ENCODE measurements at regions not wholly inside any gene's neighbourhood (a gene's known extent, or its start where the extent isn't known, plus 50 kb on each side); places are given as distances from the start of the nearest gene placed in this dataset.

GRCh38 chrX:149275836-149276235 lies 229.3 kb downstream of the IDS start:
- Histone ChIP-seq H3K27ac (ENCODE audit: low read depth, low read length) (no peak overlapping the region), H3K36me3 (ENCODE audit: control insufficient read depth, insufficient read depth, low read length) (no peaks in the 10 kb centered on the region), H3K27me3 (ENCODE audit: control insufficient read depth, insufficient read depth, low read length) (no peaks in the 10 kb centered on the region)

GRCh38 chrX:149274516-149275105 lies 230.5 kb downstream of the IDS start:
- Histone ChIP-seq H3K27ac (ENCODE audit: low read depth, low read length) (no peak overlapping the region), H3K4me1 (ENCODE audit: control insufficient read depth, insufficient read depth, low read length) (no peaks in the 10 kb centered on the region)

More at GRCh38 chrX:149275836-149276235, 229.3 kb downstream of the IDS start:
- no peak overlapping the region for H3K9ac ChIP-seq (ENCODE audit: low read depth, low read length)
- H3K4me3 ChIP-seq (ENCODE audit: low read depth, low read length): no peak overlapping the region
- no peaks in the 10 kb centered on the region for H3K4me1 ChIP-seq (ENCODE audit: control insufficient read depth, insufficient read depth, low read length)
- H3K9me3 ChIP-seq (ENCODE audit: control insufficient read depth, insufficient read depth, low read length): peaks cover 28% of the 10 kb centered on the region

GRCh38 chrX:149272690-149273463 lies 232.2 kb downstream of the IDS start:
- Histone ChIP-seq H3K27me3 (ENCODE audit: control insufficient read depth, insufficient read depth, low read length) (no peaks in the 10 kb centered on the region), H3K4me3 (ENCODE audit: low read depth, low read length) (no peak overlapping the region), H3K36me3 (ENCODE audit: control insufficient read depth, insufficient read depth, low read length) (no peaks in the 10 kb centered on the region), H3K4me1 (ENCODE audit: control insufficient read depth, insufficient read depth, low read length) (no peaks in the 10 kb centered on the region), H3K9ac (ENCODE audit: low read depth, low read length) (no peak overlapping the region), H3K27ac (ENCODE audit: low read depth, low read length) (no peak overlapping the region), H3K9me3 (ENCODE audit: control insufficient read depth, insufficient read depth, low read length) (peaks cover 22% of the 10 kb centered on the region; the same call in 1 of the 2 replicates)

More at GRCh38 chrX:149274516-149275105, 230.5 kb downstream of the IDS start:
- Histone ChIP-seq H3K4me3 (ENCODE audit: low read depth, low read length) (no peak overlapping the region), H3K9ac (ENCODE audit: low read depth, low read length) (no peak overlapping the region), H3K27me3 (ENCODE audit: control insufficient read depth, insufficient read depth, low read length) (no peaks in the 10 kb centered on the region), H3K9me3 (ENCODE audit: control insufficient read depth, insufficient read depth, low read length) (peaks cover 27% of the 10 kb centered on the region), H3K36me3 (ENCODE audit: control insufficient read depth, insufficient read depth, low read length) (no peaks in the 10 kb centered on the region)

GRCh38 chrX:149267878-149268813 lies 237.0 kb downstream of the IDS start:
- no peak overlapping the region for H3K27ac ChIP-seq (ENCODE audit: low read depth, low read length)

GRCh38 chrX:149262086-149262485 lies 243.0 kb downstream of the IDS start:
- peaks cover 9% of the 10 kb centered on the region; the same call in 1 of the 2 replicates for H3K9me3 ChIP-seq (ENCODE audit: control insufficient read depth, insufficient read depth, low read length)
- H3K36me3 ChIP-seq (ENCODE audit: control insufficient read depth, insufficient read depth, low read length): no peaks in the 10 kb centered on the region
- no peaks in the 10 kb centered on the region for H3K27me3 ChIP-seq (ENCODE audit: control insufficient read depth, insufficient read depth, low read length)
- no peak overlapping the region for H3K27ac ChIP-seq (ENCODE audit: low read depth, low read length)
- no peaks in the 10 kb centered on the region for H3K4me1 ChIP-seq (ENCODE audit: control insufficient read depth, insufficient read depth, low read length)
- no peak overlapping the region for H3K9ac ChIP-seq (ENCODE audit: low read depth, low read length)
- H3K4me3 ChIP-seq (ENCODE audit: low read depth, low read length): no peak overlapping the region

More at GRCh38 chrX:149267878-149268813, 237.0 kb downstream of the IDS start:
- Histone ChIP-seq H3K36me3 (ENCODE audit: control insufficient read depth, insufficient read depth, low read length) (no peaks in the 10 kb centered on the region), H3K9ac (ENCODE audit: low read depth, low read length) (no peak overlapping the region), H3K4me3 (ENCODE audit: low read depth, low read length) (no peak overlapping the region), H3K9me3 (ENCODE audit: control insufficient read depth, insufficient read depth, low read length) (peaks cover 15% of the 10 kb centered on the region; the same call in 1 of the 2 replicates), H3K4me1 (ENCODE audit: control insufficient read depth, insufficient read depth, low read length) (no peaks in the 10 kb centered on the region), H3K27me3 (ENCODE audit: control insufficient read depth, insufficient read depth, low read length) (no peaks in the 10 kb centered on the region)

- Histone ChIP-seq H3K27ac (ENCODE audit: low read depth, low read length) (no peak overlapping the region), H3K9me3 (ENCODE audit: control insufficient read depth, insufficient read depth, low read length) (peaks cover 3% of the 10 kb centered on the region; the same call in 1 of the 2 replicates), H3K9ac (ENCODE audit: low read depth, low read length) (no peak overlapping the region), H3K4me3 (ENCODE audit: low read depth, low read length) (no peak overlapping the region), H3K27me3 (ENCODE audit: control insufficient read depth, insufficient read depth, low read length) (no peaks in the 10 kb centered on the region), H3K36me3 (ENCODE audit: control insufficient read depth, insufficient read depth, low read length) (no peaks in the 10 kb centered on the region), H3K4me1 (ENCODE audit: control insufficient read depth, insufficient read depth, low read length) (no peaks in the 10 kb centered on the region)
These were observed 245.9 kb downstream of the IDS start for GRCh38 chrX:149259241-149259640.

GRCh38 chrX:149255860-149256259 lies 249.2 kb downstream of the IDS start:
- Histone ChIP-seq H3K9ac (ENCODE audit: low read depth, low read length) (no peak overlapping the region), H3K27me3 (ENCODE audit: control insufficient read depth, insufficient read depth, low read length) (no peaks in the 10 kb centered on the region), H3K27ac (ENCODE audit: low read depth, low read length) (no peak overlapping the region), H3K4me3 (ENCODE audit: low read depth, low read length) (no peak overlapping the region), H3K9me3 (ENCODE audit: control insufficient read depth, insufficient read depth, low read length) (peaks cover 3% of the 10 kb centered on the region; the same call in 1 of the 2 replicates), H3K4me1 (ENCODE audit: control insufficient read depth, insufficient read depth, low read length) (no peaks in the 10 kb centered on the region), H3K36me3 (ENCODE audit: control insufficient read depth, insufficient read depth, low read length) (no peaks in the 10 kb centered on the region)

- H3K9me3 ChIP-seq (ENCODE audit: control insufficient read depth, insufficient read depth, low read length): peaks cover 8% of the 10 kb centered on the region; the same call in 1 of the 2 replicates
These were observed 257.0 kb downstream of the IDS start for GRCh38 chrX:149248073-149248625.

GRCh38 chrX:149230689-149231088 lies 274.4 kb downstream of the IDS start:
- no peaks in the 10 kb centered on the region for H3K36me3 ChIP-seq (ENCODE audit: control insufficient read depth, insufficient read depth, low read length)

More at GRCh38 chrX:149248073-149248625, 257.0 kb downstream of the IDS start:
- no peak overlapping the region for H3K4me3 ChIP-seq (ENCODE audit: low read depth, low read length)
- H3K36me3 ChIP-seq (ENCODE audit: control insufficient read depth, insufficient read depth, low read length): no peaks in the 10 kb centered on the region
- H3K27me3 ChIP-seq (ENCODE audit: control insufficient read depth, insufficient read depth, low read length): no peaks in the 10 kb centered on the region
- H3K4me1 ChIP-seq (ENCODE audit: control insufficient read depth, insufficient read depth, low read length): 0 out of 2 replicates have a peak, but pooled peaks cover 4% of the 10 kb centered on the region
- no peak overlapping the region for H3K27ac ChIP-seq (ENCODE audit: low read depth, low read length)
- no peak overlapping the region for H3K9ac ChIP-seq (ENCODE audit: low read depth, low read length)

GRCh38 chrX:149223854-149224253 lies 281.3 kb downstream of the IDS start:
- no peak overlapping the region for H3K27ac ChIP-seq (ENCODE audit: low read depth, low read length)
- no peak overlapping the region for H3K9ac ChIP-seq (ENCODE audit: low read depth, low read length)
- H3K36me3 ChIP-seq (ENCODE audit: control insufficient read depth, insufficient read depth, low read length): no peaks in the 10 kb centered on the region
- no peaks in the 10 kb centered on the region for H3K4me1 ChIP-seq (ENCODE audit: control insufficient read depth, insufficient read depth, low read length)
- H3K27me3 ChIP-seq (ENCODE audit: control insufficient read depth, insufficient read depth, low read length): no peaks in the 10 kb centered on the region
- no peak overlapping the region for H3K4me3 ChIP-seq (ENCODE audit: low read depth, low read length)
- peaks cover 20% of the 10 kb centered on the region; the same call in 1 of the 2 replicates for H3K9me3 ChIP-seq (ENCODE audit: control insufficient read depth, insufficient read depth, low read length)

More at GRCh38 chrX:149230689-149231088, 274.4 kb downstream of the IDS start:
- no peak overlapping the region for H3K27ac ChIP-seq (ENCODE audit: low read depth, low read length)
- H3K27me3 ChIP-seq (ENCODE audit: control insufficient read depth, insufficient read depth, low read length): no peaks in the 10 kb centered on the region
- H3K4me1 ChIP-seq (ENCODE audit: control insufficient read depth, insufficient read depth, low read length): no peaks in the 10 kb centered on the region
- H3K9me3 ChIP-seq (ENCODE audit: control insufficient read depth, insufficient read depth, low read length): peaks cover 38% of the 10 kb centered on the region; the same call in 1 of the 2 replicates
- H3K4me3 ChIP-seq (ENCODE audit: low read depth, low read length): no peak overlapping the region
- no peak overlapping the region for H3K9ac ChIP-seq (ENCODE audit: low read depth, low read length)

All from HUES48 (cell line).